GM12878 (cell line): ENCODE measurements at regions not wholly inside any gene's neighbourhood (a gene's known extent, or its start where the extent isn't known, plus 50 kb on each side); places are given as distances from the start of the nearest gene placed in this dataset.

Source experiments
- ATAC-seq: fragments of 200-7000 bp; cut with Tn5 transposase; 3 replicates; pipeline ENCODE4 v1.9.1; 2020; ENCODE audit warnings: mild to moderate bottlenecking, moderate library complexity
- BruUV-seq: library from RNA; stranded (reverse); fragments of 400-500 nt; replicated peaks from 2 replicates; lab custom pipeline; 2021; lab: Mats Ljungman, UMichigan
- CTCF ChIA-PET: fragments of 300-600 bp; sonication (Branson Sonifier 250); formaldehyde crosslinking; extraction: SDS; loops from one replicate; lab custom pipeline; 2021; ENCODE audit warnings: inconsistent platforms; lab: Yijun Ruan, JAX
- POLR2A ChIA-PET: fragments of 350-600 bp; formaldehyde crosslinking; extraction: SDS; loops from one replicate; lab custom pipeline; 2021; ENCODE audit warnings: inconsistent platforms; lab: Charles Lee
- RAD21 ChIA-PET: fragments of 300-600 bp; sonication (Branson Sonifier 250); formaldehyde crosslinking; loops from one replicate; lab custom pipeline; 2023; ENCODE audit warnings: antibody characterized with exemption; ENCODE audit not compliant: unreplicated experiment; lab: Charles Lee
- SMC1A ChIA-PET: fragments of 300-600 bp; sonication (Branson Sonifier 250); formaldehyde crosslinking; loops from one replicate; lab custom pipeline; 2023; ENCODE audit not compliant: unreplicated experiment, uncharacterized antibody; lab: Charles Lee
- DNase-seq: peaks from one replicate; pipeline ENCODE4 v3.0.0-alpha.2; 2011; ENCODE audit warnings: low read depth, low spot score
- FAIRE-seq: peaks from 3 replicates; lab custom pipeline; 2011; peaks lifted over from hg19 to GRCh38; lab: Jason Lieb, UNC
- H2AFZ ChIP-seq: 2 replicates; pipeline ENCODE4 v1.6.0; 2011; ENCODE audit warnings: low read depth, low read length, control low read depth; ENCODE audit not compliant: control insufficient read depth
- H3K27ac ChIP-seq: 2 replicates; pipeline ENCODE4 v1.5.1; 2011; ENCODE audit warnings: control low read depth; ENCODE audit not compliant: control insufficient read depth, insufficient read depth
- H3K27me3 ChIP-seq, 2 experiments: replicated peaks in 1 of 2; 2 replicates each; pipeline versions ENCODE4 v1.6.0 to v1.6.1; 2011; ENCODE audit warnings: low read length in 1 of 2; ENCODE audit not compliant: control insufficient read depth in 2 of 2, insufficient read depth in 2 of 2
- H3K36me3 ChIP-seq, 2 experiments: 2 replicates each; pipeline ENCODE4 v1.5.1; 2011; ENCODE audit warnings: low read length in 1 of 2; ENCODE audit not compliant: control insufficient read depth in 2 of 2, insufficient read depth in 2 of 2
- H3K4me1 ChIP-seq: 2 replicates; pipeline ENCODE4 v1.6.1; 2011; ENCODE audit warnings: mild to moderate bottlenecking, low read length, moderate library complexity, mixed read lengths; ENCODE audit not compliant: control insufficient read depth, insufficient read depth
- H3K4me2 ChIP-seq: 2 replicates; pipeline ENCODE4 v1.6.0; 2011; ENCODE audit warnings: control low read depth; ENCODE audit not compliant: control insufficient read depth, insufficient read depth
- H3K4me3 ChIP-seq: fragments of 200-600 bp; sonication (generic); 2 replicates; pipeline ENCODE4 v1.5.1; 2016
- H3K79me2 ChIP-seq: 2 replicates; pipeline ENCODE4 v1.6.0; 2011; ENCODE audit warnings: low read length; ENCODE audit not compliant: control insufficient read depth, insufficient read depth
- H3K9ac ChIP-seq: 2 replicates; pipeline ENCODE4 v1.8.0; 2011; ENCODE audit warnings: low read length, control low read depth, mixed read lengths; ENCODE audit not compliant: control insufficient read depth, insufficient read depth
- H3K9me3 ChIP-seq: replicated peaks from 3 replicates; pipeline ENCODE4 v1.5.1; 2011; ENCODE audit warnings: mild to moderate bottlenecking, low read length; ENCODE audit not compliant: control insufficient read depth, insufficient read depth
- H4K20me1 ChIP-seq: 2 replicates; pipeline ENCODE4 v1.6.0; 2011; ENCODE audit not compliant: control insufficient read depth, insufficient read depth
- BCL3 ChIP-seq: IDR thresholded peaks from 2 replicates; pipeline ENCODE4 v1.6.1; 2011; ENCODE audit warnings: borderline replicate concordance, low read depth, mild to moderate bottlenecking, moderate library complexity, low read length; ENCODE audit not compliant: insufficient read depth, poor library complexity, severe bottlenecking
- DPF2 ChIP-seq: fragments of 450-650 bp; IDR thresholded peaks from 2 replicates; pipeline ENCODE4 v1.6.1; 2017; ENCODE audit warnings: mild to moderate bottlenecking
- FOS ChIP-seq: IDR thresholded peaks from 3 replicates; pipeline ENCODE4 v1.6.1; 2011; ENCODE audit warnings: borderline replicate concordance; ENCODE audit not compliant: insufficient read length; ENCODE audit errors: extremely low read depth
- NFYA ChIP-seq: IDR thresholded peaks from 2 replicates; pipeline ENCODE4 v1.6.1; 2011; ENCODE audit warnings: low read depth, mild to moderate bottlenecking, low read length, improper control_type of control experiment, borderline replicate concordance
- POLR2AphosphoS5 ChIP-seq: IDR thresholded peaks from 2 replicates; pipeline ENCODE4 v1.6.1; 2011; ENCODE audit warnings: mild to moderate bottlenecking, low read length, inconsistent platforms
- RUNX3 ChIP-seq: IDR thresholded peaks from 2 replicates; pipeline ENCODE4 v1.6.1; 2012; ENCODE audit warnings: low read length, inconsistent platforms
- SPI1 ChIP-seq: IDR thresholded peaks from 2 replicates; pipeline ENCODE4 v1.6.1; 2011; ENCODE audit warnings: low read depth, mild to moderate bottlenecking, low read length, moderate library complexity, borderline replicate concordance; ENCODE audit not compliant: insufficient read depth
- STAT1 ChIP-seq: fragments of 450-650 bp; conservative IDR thresholded peaks from 2 replicates; pipeline ENCODE4 v1.6.1; 2014; ENCODE audit warnings: antibody characterized with exemption, mild to moderate bottlenecking
- ZNF274 ChIP-seq: IDR thresholded peaks from one replicate; pipeline ENCODE4 v1.8.0; 2011; ENCODE audit not compliant: insufficient read length, insufficient read depth
- WGBS: methylation state at CpG from one replicate; pipeline ENCODE4 v1.1.6; 2016; ENCODE audit warnings: low lambda C conversion rate; ENCODE audit not compliant: insufficient replicate concordance, insufficient coverage; ENCODE audit errors: missing lambda C conversion rate; 5-methylcytosine and 5-hydroxymethylcytosine counted together
- in situ Hi-C: fragments of 300-500 bp; cut with MboI; formaldehyde crosslinking; loops from 9 replicates; pipeline ENCODE4 v1.14.3; 2018; ENCODE audit warnings: mixed read lengths
- intact Hi-C: fragments of 100-400 bp; cut with micrococcal nuclease; formaldehyde crosslinking; loops from one replicate; pipeline ENCODE4 v1.14.2; 2022; ENCODE audit not compliant: unreplicated experiment
- TF ChIP-seq, protein P1 (sequence below): IDR thresholded peaks from 2 replicates; pipeline ENCODE4 v1.6.1; 2011; ENCODE audit warnings: mild to moderate bottlenecking, low read depth, low read length, moderate library complexity; ENCODE audit not compliant: insufficient replicate concordance
- TF ChIP-seq, protein P2 (sequence below): IDR thresholded peaks from 2 replicates; pipeline ENCODE4 v1.6.1; 2012; ENCODE audit warnings: low read depth, low read length, improper control_type of control experiment

- CTCF ChIA-PET = no interaction called here
- no peak for FAIRE-seq
- H2AFZ ChIP-seq = no peak overlapping the region
- no peaks in the 10 kb centered on the region; a peak in 1 of 4 replicates for H3K27me3 ChIP-seq
- TF ChIP-seq SPI1 = no peak
- no peak for TF ChIP-seq STAT1
- TF ChIP-seq NFYA = no peak
- no peak for TF ChIP-seq DPF2
- TF ChIP-seq POLR2AphosphoS5 = no peak
- no peak for TF ChIP-seq BCL3
- TF ChIP-seq, protein P1, sequence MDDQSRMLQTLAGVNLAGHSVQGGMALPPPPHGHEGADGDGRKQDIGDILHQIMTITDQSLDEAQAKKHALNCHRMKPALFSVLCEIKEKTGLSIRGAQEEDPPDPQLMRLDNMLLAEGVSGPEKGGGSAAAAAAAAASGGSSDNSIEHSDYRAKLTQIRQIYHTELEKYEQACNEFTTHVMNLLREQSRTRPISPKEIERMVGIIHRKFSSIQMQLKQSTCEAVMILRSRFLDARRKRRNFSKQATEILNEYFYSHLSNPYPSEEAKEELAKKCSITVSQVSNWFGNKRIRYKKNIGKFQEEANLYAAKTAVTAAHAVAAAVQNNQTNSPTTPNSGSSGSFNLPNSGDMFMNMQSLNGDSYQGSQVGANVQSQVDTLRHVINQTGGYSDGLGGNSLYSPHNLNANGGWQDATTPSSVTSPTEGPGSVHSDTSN = no peak
- no peak for TF ChIP-seq ZNF274
- no peak for TF ChIP-seq RUNX3
- no peak for TF ChIP-seq FOS
- TF ChIP-seq, protein P2, sequence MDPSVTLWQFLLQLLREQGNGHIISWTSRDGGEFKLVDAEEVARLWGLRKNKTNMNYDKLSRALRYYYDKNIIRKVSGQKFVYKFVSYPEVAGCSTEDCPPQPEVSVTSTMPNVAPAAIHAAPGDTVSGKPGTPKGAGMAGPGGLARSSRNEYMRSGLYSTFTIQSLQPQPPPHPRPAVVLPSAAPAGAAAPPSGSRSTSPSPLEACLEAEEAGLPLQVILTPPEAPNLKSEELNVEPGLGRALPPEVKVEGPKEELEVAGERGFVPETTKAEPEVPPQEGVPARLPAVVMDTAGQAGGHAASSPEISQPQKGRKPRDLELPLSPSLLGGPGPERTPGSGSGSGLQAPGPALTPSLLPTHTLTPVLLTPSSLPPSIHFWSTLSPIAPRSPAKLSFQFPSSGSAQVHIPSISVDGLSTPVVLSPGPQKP = no peak
- TF ChIP-seq, all 136 proteins: peak for 0
- Histone ChIP-seq H4K20me1 (no peaks in the 10 kb centered on the region), H3K4me1 (no peaks in the 10 kb centered on the region), H3K27ac (no peak overlapping the region), H3K4me3 (no peak overlapping the region), H3K9me3 (no peaks in the 10 kb centered on the region), H3K9ac (no peak overlapping the region), H3K79me2 (no peaks in the 10 kb centered on the region), H3K36me3 (no peaks in the 10 kb centered on the region), H3K4me2 (no peak overlapping the region)
- BruUV-seq = no TSS peak
- ChIA-PET RAD21 (no interaction called here), SMC1A (no interaction called here), POLR2A (interaction anchor here (0.6 kb wide), 1 partner anchor 84 kb away, joined by 6 read pairs; no protein-coding TSS in a partner anchor)
- ATAC-seq (no peak), DNase-seq (no peak)
- intact Hi-C loops = no loop called here
- WGBS = 36% methylated on average over 42 of the region's 44 CpGs
- in situ Hi-C loops = no loop called here
These were observed 64.6 kb downstream of the UNCX start for GRCh38 chr7:1297017-1297960.
